GM21390 (cell line): ENCODE measurements at regions not wholly inside any gene's neighbourhood (a gene's known extent, or its start where the extent isn't known, plus 50 kb on each side); places are given as distances from the start of the nearest gene placed in this dataset.

Experiments used
- ATAC-seq: cut with Tn5 transposase; IDR thresholded peaks from one replicate; pipeline ENCODE4 v1.9.1; 2021; ENCODE audit not compliant: unreplicated experiment

DNA sequence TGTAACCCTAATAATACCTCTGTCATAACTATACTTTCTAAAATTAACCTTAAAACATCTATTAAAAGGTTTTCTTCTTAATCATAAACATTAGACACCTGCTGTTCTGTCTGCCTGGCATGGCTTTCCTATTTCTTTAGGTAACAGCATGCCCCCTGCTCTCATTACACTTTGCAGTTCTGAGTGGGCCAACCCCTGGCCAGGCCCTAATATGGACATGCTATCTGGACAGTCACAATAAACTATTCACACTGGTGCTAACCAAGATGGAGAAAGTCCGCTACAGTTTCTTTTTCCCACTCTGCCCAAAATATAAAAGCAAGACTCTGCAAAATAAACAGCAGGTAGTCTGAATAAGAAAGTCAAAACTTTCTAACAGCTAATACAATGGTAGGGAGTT lies 84.0 kb downstream of the ELAPOR2 start:
- no peak for ATAC-seq

DNA sequence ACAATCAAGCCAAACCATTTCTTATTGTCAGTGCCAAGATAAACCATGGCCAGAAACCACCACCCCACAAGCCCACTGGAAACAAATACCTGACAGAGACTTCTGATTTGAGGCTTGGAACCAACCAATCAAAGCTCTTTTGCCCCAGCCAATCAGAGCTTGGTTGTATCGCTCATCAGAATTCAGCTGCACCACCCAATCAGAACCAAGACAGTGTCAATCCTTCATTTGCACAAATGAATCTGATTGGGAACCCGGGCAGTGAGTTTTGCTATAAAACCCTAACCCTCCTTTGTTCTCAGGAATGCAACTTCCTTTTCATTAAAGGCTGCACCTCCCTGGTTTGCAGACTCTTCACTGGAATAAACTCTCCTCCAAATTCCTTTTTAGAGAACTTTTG lies 87.4 kb downstream of the ELAPOR2 start:
- no peak for ATAC-seq

DNA sequence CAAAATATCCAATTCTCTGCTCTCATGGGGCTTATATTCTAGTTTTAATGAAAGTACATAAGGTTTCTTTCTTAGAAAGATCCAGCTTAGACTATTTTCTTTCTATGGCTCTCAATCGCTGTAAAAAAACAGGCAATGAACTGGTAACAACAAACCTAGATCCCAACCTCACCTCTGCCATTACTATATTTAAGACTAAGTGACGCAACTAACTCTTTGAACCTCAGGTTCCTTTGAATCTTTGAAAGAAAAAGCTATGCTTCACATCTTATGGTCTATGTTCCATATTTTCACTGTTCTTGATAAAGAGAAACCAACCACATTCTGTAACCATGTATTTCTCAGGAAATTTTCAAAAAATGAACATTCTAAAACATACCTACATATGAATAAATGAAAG lies 88.5 kb downstream of the ELAPOR2 start:
- no peak for ATAC-seq

DNA sequence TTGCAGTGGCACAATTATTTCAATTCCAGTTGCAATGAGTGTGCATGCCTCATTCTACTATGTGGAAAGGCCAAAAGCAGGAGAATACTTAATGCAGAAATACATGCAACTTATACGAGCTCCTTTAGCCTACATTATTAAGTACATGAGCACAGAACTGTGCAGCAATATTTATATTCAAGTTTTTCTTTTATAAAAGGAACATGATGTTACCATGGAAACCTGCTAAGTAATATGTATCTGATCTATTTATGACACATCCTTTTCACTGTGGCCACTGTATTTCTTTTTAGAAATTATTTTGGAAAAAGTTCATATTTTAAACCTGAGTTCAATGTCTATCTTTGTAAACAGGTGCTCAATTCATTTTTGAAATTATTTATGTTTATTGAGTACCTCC lies 88.9 kb downstream of the ELAPOR2 start:
- no peak for ATAC-seq

DNA sequence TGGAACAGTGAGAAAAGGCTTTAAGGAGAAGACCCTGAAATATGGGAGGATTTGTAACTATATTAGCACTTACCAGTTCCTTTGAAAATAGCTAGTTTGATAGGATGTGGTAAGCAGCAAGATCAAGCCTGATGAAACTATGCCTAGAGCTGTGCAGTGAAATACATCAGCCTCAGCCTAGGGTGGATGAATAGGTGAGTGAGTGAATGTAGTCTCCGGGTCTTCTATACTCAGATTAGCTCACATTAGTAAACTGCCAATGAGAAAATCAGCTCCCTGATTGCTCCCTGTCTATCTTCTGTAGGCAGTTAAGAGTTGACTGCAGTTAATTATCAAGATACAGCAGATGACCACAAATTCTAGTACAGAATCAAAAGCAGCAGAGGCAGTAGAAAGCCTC lies 89.6 kb downstream of the ELAPOR2 start:
- no peak for ATAC-seq

DNA sequence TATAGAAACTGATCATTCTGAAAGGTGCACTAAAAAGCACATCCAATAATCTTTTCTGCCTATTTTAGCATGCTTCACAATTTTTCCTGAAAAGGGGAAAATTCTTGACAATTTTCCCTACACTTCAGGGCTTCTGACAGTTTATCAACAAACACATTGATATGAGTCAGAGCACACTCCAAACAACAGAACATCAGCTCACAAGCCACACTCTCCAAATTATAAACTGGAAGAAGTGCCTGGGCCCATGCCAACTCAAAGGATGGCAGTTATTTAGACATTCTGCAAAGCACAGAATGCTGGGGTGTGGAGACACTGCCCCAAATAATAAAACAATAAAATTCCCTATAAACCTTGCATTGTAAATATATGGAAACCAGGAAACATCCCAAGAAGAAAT lies 90.8 kb downstream of the ELAPOR2 start:
- no peak for ATAC-seq

DNA sequence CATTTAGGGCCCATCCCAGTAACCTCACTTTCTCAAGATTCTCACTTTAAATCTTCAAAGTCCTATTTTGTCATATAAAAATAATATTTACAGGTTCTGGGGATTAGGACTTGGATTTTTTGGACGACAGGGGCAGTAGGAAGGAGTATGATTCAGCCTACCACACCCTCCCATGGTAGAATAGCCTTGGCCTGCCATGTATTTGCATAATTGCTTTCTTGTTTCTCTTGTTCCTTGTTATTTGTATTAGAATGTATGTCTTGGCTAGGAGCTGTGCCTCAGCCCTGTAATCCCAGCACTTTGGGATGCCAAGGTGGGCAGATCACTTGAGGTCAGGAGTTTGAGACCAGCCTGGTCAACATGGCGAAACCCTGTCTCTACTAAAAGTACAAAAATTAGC lies 92.5 kb downstream of the ELAPOR2 start:
- no peak for ATAC-seq

DNA sequence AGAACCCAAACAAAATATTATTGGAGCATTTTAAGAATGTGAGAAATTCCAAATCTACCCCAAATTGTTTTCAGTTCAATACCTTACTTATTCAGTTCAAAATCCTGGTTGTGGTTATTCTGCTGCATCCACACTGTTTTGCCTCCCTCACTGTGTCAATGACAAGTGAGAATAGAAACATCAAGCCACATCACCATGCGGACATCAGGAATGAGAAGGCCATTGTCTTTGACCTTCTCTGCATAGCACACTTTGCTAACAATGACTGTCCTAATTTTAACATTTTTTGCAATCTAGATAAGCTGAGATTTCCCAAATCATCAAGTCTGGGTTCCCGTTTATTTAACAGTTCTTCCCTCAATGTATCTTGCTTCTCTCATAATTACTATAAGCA lies 93.7 kb downstream of the ELAPOR2 start:
- no peak for ATAC-seq

DNA sequence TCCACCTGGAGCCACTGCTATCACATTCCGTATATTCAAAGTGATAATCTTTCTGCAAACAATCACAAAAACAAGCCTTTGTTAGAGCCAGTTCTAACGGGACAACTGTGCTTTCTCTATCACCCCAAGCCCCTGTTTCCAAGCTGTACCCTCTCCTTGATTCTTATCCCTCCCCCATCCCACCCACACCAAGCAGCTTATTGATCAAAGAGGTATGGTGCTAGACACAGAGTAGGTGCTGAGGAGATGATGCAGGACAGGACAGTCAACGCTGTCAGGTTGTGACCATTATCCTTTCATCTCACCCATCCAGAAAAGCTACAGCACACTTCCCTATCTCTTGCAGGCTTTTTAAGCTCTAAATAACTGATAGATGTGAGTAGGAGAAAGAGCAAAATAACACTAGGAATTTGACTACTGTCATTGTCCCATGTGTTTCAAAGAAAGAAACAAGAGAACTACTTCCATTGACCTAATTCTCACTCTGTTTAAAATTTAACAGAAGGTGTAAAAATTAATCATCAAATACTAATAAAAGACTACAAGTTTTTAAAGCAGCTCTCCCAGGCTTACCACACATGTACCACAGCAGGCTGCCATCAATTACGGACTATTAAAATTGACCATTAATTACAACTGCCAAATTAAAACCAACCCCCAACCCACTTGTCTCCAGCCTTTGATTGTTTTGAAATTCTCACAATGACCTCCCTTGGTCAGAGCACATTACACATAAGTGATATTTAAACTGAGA lies 94.3 kb downstream of the ELAPOR2 start:
- no peak for ATAC-seq

DNA sequence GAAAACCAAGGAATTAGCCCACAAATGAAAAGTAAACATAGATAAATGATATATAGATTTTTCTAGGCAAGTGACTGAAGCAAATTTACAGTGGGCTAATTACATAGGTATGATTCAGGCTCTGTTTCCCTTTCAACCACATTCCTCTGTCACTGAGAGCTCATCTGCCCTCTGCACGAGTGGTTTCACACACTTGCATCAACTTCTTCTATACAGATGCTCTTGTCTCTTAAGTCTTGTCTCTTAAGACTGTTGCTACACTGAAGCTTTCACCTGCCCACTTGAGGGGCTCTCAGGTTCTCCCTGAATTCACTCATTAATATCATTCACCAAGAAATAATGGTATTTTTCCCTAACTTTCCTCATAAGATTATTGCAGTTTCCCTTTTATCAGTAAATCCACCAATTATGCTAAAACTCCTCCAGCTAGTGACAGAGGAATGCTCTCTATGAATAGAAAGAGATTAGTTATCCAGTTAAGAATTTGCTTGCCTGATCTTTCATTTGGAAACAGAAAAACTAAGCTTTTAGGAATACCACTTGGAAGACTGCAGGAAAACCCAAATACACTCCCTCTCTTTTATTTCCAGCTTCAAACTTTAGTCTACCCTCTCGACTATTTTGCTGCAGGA lies 95.7 kb downstream of the ELAPOR2 start:
- ATAC-seq = peak; percentile 95

DNA sequence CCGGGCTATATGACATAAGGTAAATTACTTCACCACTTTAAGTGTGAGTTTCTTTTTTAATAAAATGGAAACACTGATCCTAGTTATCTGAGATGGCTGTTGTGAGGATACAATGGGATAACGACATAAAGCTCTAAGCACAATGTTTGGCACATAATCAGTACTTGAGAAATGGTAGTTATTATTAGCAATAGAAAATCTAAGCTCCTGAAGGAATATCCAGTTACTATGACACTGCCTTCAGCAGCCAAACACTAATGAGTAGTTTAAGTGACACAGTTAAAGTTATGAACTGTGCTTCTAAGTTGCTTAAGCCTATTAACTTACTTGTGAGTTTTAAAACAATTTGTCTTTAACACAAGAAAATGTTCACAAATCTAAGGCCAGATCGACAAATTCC lies 96.8 kb downstream of the ELAPOR2 start:
- no peak for ATAC-seq

DNA sequence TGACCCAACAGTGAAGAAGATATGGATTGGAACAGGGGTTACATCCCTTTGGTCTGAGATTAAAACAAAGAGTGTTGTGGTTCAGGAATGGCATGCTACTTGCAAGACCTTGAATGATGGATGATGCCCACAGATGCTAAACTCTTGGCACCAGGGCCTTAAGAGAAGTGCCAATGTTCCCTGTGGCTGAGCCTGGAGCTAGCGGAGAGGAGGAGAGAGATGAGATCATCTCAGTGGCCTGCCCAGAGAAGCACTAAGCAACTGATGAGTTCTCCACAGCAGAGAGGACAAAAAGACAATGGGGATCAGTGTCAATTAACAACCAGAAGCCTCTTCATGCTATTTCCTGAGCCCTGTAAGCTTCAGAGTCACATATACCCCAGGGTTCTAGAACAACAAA lies 97.8 kb downstream of the ELAPOR2 start:
- ATAC-seq = no peak

DNA sequence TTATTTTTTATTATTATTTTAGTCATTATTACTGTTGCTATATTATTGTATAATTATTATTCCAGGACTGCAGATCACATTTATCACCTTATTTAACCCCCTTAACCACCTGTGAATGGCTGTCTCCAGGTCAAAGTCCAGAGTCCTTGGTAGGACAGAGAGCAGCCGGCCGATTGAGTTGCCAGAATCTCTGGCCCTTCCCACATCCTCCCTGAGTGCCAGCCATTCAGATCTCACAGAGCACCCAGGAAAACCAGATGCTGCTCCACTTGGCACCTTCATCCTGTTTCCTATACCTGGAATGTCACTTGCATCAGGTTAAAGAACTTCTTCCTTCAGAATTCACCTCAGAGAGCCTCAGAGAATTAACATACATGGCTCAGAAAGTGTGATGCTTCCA lies 101.1 kb downstream of the ELAPOR2 start:
- ATAC-seq = no peak

DNA sequence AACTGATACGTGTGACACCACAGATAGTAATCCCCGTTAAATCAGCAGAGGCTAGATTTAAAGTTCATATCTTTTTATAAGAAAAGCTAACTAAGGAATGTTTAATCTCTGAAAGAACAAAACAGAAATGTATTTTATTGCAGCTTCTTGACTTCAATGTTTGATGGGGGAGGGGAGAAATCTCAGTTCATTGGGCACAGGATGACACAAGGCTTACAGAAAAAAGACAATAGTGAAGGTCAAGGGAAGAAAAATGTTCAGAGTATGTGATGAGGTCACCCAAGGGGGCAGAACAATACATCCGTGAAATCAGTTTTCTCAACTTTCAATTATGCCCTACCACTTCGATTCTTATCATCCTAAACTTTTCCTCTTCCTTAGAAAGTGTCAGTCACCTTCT lies 102.9 kb downstream of the ELAPOR2 start:
- ATAC-seq = no peak

DNA sequence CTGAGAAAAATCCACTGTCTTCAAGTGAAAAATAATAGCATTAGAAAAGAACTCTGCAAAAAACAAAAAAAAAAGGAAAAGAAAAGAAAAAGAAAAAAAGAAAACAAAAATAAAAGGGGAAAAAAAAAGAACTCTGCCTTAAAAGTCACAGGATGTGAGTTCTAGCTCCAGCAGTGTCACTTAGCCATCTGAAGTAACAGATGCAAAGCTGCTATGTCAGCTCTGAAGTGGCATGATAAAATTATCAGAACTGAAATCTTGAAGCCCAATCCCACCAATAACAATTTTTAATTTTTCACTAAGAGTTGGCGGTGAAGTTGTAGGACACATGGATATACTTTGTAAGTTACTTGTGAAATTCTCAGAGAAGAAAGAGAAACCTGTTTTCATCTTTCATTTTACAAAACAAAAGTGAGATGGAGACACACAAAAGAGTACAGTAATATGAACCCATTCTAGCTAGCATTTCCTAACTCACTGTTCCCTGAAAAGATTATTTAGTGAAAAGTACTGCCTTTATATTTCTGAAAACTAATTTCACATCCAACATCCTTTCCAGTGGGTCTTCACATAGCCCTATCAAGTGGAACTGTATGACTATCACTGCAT lies 103.5 kb downstream of the ELAPOR2 start:
- peak; percentile 62 for ATAC-seq

DNA sequence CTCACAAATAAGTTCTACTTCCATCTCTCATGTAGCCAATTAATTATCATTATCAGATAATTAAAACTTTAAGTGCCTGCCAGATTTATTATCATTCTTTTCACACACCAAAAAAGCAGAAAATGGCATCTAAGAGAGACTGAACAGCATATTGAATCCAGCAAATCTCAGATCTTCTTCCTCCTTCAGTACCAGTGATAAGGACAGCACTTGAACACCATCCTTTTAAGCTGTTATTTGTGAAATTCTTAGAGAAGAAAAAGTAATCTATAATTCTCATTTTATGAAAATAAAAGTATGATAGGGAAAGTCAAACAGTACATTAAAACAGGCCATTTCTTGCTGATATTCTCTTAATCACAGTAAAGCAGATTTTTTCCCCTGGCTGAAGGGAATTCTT lies 104.5 kb downstream of the ELAPOR2 start:
- no peak for ATAC-seq

DNA sequence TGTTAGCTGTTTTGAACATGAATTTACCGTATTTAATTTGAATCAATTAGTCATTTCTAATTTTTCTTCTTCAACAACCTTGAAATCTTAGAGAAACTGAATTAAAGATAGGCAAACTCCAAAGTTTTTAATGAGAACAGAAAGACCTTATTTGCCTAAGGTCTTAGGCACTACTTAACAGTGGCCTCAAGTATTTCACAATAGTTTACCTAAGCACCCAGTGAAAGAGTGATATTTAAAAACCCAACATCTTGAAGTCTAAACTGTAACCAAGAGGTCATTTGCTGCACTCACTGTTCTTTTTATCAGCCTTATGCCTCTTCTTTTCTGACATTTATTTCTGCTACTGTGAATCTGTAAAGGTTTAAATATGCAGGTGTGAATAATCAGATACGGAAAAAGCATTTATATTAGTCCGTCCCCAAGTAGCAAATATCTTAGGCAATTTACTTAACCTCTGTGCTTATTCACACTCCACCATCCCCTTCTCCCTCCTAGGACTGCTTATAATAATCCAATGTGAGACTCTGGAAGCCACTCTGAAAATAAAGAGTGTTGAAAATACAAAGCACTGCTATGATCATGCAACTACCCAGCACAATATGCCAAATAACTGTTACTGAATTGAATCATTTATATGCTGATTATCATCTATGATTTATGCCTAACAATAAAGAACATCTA lies 105.7 kb downstream of the ELAPOR2 start:
- no peak for ATAC-seq

DNA sequence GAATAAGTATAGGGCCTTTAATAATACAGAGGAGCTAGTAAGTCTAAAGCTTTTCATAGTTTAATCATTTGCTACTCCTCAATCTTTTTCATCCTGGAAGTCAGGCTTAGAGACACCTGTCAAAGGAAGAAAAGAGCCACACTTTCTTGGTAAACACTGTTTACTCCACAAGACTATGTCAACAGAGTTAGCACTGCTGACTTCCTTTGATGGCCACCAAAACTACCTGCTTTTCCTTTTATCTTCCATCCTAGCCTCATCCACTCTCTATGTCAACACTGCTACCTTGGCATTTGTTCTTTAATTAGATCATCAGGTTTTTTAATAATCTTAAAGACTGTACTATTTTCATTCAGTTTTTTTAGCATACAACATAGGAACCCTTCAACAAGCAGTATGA lies 106.2 kb downstream of the ELAPOR2 start:
- no peak for ATAC-seq

DNA sequence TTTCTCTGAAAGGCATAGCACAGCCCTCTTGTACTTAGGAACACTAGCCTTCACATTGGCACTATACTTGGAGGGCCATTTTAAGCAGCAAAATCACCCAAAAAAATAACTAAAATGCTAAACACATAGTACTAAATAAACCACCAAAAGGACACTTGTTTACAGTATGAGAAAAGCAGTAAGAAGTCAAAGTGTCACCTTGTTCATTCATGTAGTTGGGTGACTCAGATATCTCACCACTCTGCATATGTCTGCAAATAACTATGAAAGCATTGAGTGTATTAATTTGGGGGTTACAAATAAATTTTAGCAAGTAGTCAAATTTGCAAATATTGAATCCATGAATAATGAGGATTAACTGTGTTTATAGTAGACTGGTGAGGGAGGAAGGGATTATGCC lies 107.6 kb downstream of the ELAPOR2 start:
- no peak for ATAC-seq

DNA sequence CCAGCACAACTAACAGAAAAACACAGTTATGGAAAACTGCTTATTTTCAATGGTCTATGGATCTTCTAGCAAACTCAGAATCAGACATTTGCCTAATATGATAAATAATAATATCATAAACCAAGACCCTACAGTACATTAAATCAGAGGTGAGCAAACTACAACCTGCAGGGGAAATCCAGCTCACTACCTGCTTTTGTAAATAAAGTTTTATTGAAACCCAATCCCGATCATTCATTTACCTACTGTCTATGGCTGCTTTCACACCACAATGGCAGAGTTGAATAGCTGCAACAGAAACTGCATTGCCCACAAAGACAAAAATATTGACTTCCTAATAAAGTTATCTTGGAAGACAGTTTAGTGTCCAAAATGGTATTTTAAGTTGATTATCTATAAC lies 108.5 kb downstream of the ELAPOR2 start:
- ATAC-seq = no peak

DNA sequence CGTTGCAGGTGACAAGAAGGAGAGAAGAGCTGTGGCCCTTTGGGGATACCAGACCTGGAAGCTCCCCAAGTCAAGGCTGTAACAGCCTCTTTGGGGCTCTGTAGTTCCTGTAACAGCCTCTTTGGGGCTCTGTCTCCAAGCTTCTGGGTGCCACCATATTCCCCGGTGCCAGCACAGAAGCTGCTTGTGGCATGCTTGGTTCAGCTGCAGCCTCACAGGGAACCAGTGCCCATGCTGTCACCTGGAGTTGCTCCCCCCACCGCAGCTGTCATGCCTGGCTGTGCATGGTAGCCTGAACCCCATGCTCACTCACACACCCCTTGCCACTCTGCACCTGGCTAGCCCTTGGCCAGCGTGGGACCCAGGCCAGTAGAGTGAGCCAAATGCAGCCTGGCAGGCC lies 109.1 kb downstream of the ELAPOR2 start:
- no peak for ATAC-seq

DNA sequence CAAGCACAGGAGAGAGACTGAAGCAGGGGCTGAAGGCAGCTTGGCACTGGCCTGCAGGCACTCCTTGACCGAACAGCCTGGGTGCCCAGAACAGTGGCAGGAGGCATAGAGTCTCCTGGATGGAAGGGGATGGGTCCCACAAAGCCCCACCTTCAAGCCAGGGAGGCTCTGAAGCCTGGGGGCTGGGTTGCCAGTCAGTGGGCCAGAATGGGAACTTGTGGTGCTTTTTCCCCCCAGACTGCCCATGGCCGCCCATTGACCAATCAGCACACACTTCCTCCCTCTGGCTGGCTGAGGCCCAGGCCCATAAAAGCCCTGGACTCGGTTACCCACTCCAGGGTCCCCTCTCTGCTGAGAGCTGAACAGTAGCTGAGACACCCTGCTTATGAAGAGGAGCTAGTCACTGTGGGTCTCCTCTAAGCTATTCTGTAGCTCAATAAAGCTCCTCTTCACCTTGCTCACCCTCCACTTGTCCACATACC lies 109.6 kb downstream of the ELAPOR2 start:
- no peak for ATAC-seq
